Suprapubic skin (tissue), 3 donors: ENCODE measurements at regions not wholly inside any gene's neighbourhood (a gene's known extent, or its start where the extent isn't known, plus 50 kb on each side); places are given as distances from the start of the nearest gene placed in this dataset.

Source experiments
- POLR2AphosphoS5 ChIP-seq, 3 donors: sonication (generic); formaldehyde crosslinking; IDR thresholded peaks; one replicate each; pipeline ENCODE4 v1.6.1; 2017; ENCODE audit warnings: antibody characterized with exemption in 3 of 3
- TF ChIP-seq, protein P1 (sequence below), 2 donors: fragments of 200-600 bp in 1 of 2; fragments of 450-650 bp in 1 of 2; sonication (generic) in 1 of 2; IDR thresholded peaks; one replicate each; pipeline ENCODE4 v1.5.1; 2016 to 2019; ENCODE audit warnings: antibody characterized with exemption in 2 of 2, mild to moderate bottlenecking in 1 of 2, moderate library complexity in 1 of 2

- no peak for TF ChIP-seq POLR2AphosphoS5 (IDR thresholded peaks at IDR 0.05)
- TF ChIP-seq, protein P1, sequence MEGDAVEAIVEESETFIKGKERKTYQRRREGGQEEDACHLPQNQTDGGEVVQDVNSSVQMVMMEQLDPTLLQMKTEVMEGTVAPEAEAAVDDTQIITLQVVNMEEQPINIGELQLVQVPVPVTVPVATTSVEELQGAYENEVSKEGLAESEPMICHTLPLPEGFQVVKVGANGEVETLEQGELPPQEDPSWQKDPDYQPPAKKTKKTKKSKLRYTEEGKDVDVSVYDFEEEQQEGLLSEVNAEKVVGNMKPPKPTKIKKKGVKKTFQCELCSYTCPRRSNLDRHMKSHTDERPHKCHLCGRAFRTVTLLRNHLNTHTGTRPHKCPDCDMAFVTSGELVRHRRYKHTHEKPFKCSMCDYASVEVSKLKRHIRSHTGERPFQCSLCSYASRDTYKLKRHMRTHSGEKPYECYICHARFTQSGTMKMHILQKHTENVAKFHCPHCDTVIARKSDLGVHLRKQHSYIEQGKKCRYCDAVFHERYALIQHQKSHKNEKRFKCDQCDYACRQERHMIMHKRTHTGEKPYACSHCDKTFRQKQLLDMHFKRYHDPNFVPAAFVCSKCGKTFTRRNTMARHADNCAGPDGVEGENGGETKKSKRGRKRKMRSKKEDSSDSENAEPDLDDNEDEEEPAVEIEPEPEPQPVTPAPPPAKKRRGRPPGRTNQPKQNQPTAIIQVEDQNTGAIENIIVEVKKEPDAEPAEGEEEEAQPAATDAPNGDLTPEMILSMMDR (IDR thresholded peaks at IDR 0.05): no peak
These were observed 317.0 kb downstream of the BMPER start for GRCh38 chr7:34222316-34222715.
